ENCODE measurements at regions not wholly inside any gene's neighbourhood (a gene's known extent, or its start where the extent isn't known, plus 50 kb on each side); places are given as distances from the start of the nearest gene placed in this dataset.

DNA sequence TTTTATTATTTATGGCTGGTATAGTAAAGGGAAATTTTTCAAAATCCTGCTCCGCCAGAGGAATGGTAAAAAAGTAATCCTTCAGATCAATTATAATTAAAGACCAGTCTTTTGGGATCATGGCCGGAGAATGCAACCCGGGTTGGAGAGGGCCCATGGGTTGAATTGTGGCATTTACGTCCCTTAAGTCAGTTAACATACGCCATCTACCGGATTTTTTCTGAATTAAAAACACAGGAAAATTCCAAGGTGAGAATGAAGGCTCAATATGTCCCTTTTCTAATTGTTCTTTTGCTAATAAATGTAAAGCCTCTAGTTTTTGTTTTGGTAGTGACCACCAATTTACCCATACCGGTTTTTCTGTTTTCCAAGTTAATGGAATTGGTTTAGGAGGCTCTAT, 602.8 kb downstream of the ALG10 start:
- no peaks in the 10 kb centered on the region for H3K27me3 ChIP-seq (replicated peaks; ENCODE audit: control insufficient read depth, insufficient read depth, low read length)
- Mint-ChIP-seq H3K27me3 (ENCODE audit: insufficient read depth, unreplicated experiment) (no peaks in the 10 kb centered on the region), H3K4me1 (ENCODE audit: low read depth, unreplicated experiment) (no peaks in the 10 kb centered on the region), H3K4me3 (ENCODE audit: unreplicated experiment) (no peak overlapping the region), H3K9me3 (ENCODE audit: unreplicated experiment) (peaks cover 43% of the 10 kb centered on the region), H3K36me3 (ENCODE audit: insufficient read depth, unreplicated experiment) (no peaks in the 10 kb centered on the region), H3K27ac (ENCODE audit: unreplicated experiment) (no peak overlapping the region)
- H3K4me3 ChIP-seq (ENCODE audit: low read depth, low read length): no peak overlapping the region
- POLR2A ChIA-PET: no interaction called here
- peak in 1 of 2 experiments; percentile 40 for DNase-seq
- H3K4me1 ChIP-seq: no peaks in the 10 kb centered on the region
- BruUV-seq (replicated peaks): no TSS peak
- TF ChIP-seq, protein P1, sequence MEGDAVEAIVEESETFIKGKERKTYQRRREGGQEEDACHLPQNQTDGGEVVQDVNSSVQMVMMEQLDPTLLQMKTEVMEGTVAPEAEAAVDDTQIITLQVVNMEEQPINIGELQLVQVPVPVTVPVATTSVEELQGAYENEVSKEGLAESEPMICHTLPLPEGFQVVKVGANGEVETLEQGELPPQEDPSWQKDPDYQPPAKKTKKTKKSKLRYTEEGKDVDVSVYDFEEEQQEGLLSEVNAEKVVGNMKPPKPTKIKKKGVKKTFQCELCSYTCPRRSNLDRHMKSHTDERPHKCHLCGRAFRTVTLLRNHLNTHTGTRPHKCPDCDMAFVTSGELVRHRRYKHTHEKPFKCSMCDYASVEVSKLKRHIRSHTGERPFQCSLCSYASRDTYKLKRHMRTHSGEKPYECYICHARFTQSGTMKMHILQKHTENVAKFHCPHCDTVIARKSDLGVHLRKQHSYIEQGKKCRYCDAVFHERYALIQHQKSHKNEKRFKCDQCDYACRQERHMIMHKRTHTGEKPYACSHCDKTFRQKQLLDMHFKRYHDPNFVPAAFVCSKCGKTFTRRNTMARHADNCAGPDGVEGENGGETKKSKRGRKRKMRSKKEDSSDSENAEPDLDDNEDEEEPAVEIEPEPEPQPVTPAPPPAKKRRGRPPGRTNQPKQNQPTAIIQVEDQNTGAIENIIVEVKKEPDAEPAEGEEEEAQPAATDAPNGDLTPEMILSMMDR (IDR thresholded peaks at IDR 0.05; ENCODE audit: insufficient read depth in 1 of 2, low read depth in 1 of 2, low read length in 1 of 2, severe bottlenecking in 1 of 2, unreplicated experiment in 1 of 2): peak; percentile 4 to 57
- intact Hi-C loops (cut with micrococcal nuclease; ENCODE audit: unreplicated experiment): loop anchor here (1.0 kb wide), 2 partner anchors 407 to 587 kb away; no protein-coding TSS in a partner anchor
- H3K36me3 ChIP-seq (ENCODE audit: control insufficient read depth, insufficient read depth, low read length): no peaks in the 10 kb centered on the region
- CTCF ChIA-PET: no interaction called here
- H3K9me3 ChIP-seq: no peaks in the 10 kb centered on the region

DNA sequence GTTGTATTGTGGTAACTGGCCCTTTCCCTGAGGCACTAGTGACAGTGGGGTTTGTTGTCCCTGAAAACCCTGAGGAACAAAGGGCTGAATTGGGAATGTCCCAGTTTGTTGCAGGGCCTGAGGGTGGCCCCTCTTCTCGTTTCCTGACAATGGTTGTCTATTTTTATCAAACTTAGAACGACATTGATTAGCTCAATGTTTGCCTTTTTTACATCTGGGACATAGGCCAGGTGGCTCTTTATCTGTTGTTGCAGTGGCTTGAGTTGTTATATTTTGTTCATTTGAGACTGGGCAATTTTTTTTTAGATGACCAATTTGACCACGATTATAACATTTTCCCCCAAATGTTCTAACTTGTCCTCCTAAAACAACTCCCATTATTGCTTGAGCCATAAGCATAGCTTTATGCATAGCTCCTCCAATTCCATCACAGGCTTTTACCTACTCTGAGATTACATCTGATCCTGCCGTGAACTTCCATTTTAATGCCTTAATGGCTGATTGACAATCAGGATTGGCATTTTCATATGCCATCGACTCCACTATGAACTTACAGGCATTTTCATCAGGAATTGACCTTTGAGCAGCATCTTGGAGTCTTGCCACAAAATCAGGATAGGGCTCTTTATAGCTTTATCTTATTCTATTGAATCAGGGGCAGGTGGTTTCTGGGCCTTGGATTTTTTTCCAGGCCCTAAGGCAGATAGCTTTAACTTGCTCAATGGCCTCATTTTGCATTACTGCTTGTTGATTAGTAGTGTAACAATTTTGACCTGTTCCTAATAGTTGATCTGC, 604.3 kb downstream of the ALG10 start:
- Histone ChIP-seq H3K4me1 (no peaks in the 10 kb centered on the region), H3K9me3 (0 out of 2 replicates have a peak, but pooled peaks cover under 1% of the 10 kb centered on the region), H3K27me3 (replicated peaks; ENCODE audit: control insufficient read depth, insufficient read depth, low read length) (no peaks in the 10 kb centered on the region), H3K4me3 (ENCODE audit: low read depth, low read length) (no peak overlapping the region), H3K36me3 (ENCODE audit: control insufficient read depth, insufficient read depth, low read length) (no peaks in the 10 kb centered on the region)
- DNase-seq: no peak
- ChIA-PET POLR2A (no interaction called here), CTCF (interaction anchor here (0.5 kb wide), 1 partner anchor 1008 kb away, joined by 4 read pairs; no protein-coding TSS in a partner anchor)
- intact Hi-C loops (cut with micrococcal nuclease; ENCODE audit: unreplicated experiment): no loop called here
- no peaks in the 10 kb centered on the region for H3K36me3 Mint-ChIP-seq (ENCODE audit: insufficient read depth, unreplicated experiment)
- no TSS peak for BruUV-seq (replicated peaks)
- no peak overlapping the region for H3K27ac Mint-ChIP-seq (ENCODE audit: unreplicated experiment)
- TF ChIP-seq, protein P1 (IDR thresholded peaks at IDR 0.05; ENCODE audit: insufficient read depth in 1 of 2, low read depth in 1 of 2, low read length in 1 of 2, severe bottlenecking in 1 of 2, unreplicated experiment in 1 of 2): no peak
- H3K9me3 Mint-ChIP-seq (ENCODE audit: unreplicated experiment): peaks cover 38% of the 10 kb centered on the region
- no peaks in the 10 kb centered on the region for H3K4me1 Mint-ChIP-seq (ENCODE audit: low read depth, unreplicated experiment)
- H3K27me3 Mint-ChIP-seq (ENCODE audit: insufficient read depth, unreplicated experiment): no peaks in the 10 kb centered on the region
- H3K4me3 Mint-ChIP-seq (ENCODE audit: unreplicated experiment): no peak overlapping the region

Data from Caco-2 (cell line).